Erythroblast (primary cell): ENCODE measurements at regions not wholly inside any gene's neighbourhood (a gene's known extent, or its start where the extent isn't known, plus 50 kb on each side); places are given as distances from the start of the nearest gene placed in this dataset.

Experiments used
- GATA1 ChIP-seq: IDR thresholded peaks from 2 replicates; pipeline ENCODE4 v1.6.1; 2011; ENCODE audit warnings: low read depth, mild to moderate bottlenecking, control low read depth, low read length, moderate library complexity
- POLR2A ChIP-seq: IDR thresholded peaks from 2 replicates; pipeline ENCODE4 v1.6.1; 2011; ENCODE audit warnings: mild to moderate bottlenecking, low read length

DNA sequence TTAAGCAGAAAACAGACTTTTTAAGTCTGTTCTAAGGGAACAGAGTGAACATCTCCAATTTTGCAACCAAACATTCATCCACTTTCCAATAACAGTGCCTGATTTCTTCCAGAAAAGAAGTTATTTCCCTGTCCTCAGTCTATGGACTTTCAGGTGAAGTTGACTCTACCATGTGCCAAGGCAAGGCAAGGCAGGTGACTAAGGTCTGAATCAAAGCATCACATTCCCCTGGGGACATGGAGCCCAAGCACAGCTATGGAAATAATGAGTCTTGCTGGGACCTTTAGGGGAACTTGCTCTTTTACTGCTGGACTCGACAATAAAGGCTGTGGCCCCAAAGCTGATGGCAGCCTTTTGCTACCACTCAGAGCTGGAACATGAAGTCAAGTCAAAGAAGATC is 182.2 kb downstream of the FGFR2 start:
- TF ChIP-seq POLR2A, result no peak
- TF ChIP-seq GATA1, result no peak
